Neural cell (in vitro differentiated cells): ENCODE measurements at regions not wholly inside any gene's neighbourhood (a gene's known extent, or its start where the extent isn't known, plus 50 kb on each side); places are given as distances from the start of the nearest gene placed in this dataset.

ENCODE experiments used
- H2AFZ ChIP-seq: fragments of 200-600, 300-800 bp; sonication (generic), shearing (Covaris generic); 2 replicates; pipeline ENCODE4 v1.6.0; 2014; ENCODE audit warnings: low read depth, mild to moderate bottlenecking, antibody characterized with exemption, low read length, moderate library complexity
- H3F3A ChIP-seq: fragments of 200-600 bp; shearing (Covaris generic); 2 replicates; pipeline ENCODE4 v1.6.1; 2016; ENCODE audit warnings: mild to moderate bottlenecking, moderate library complexity, mixed read lengths, antibody characterized with exemption, low read length; ENCODE audit not compliant: insufficient read depth, poor library complexity, severe bottlenecking
- H3K27ac ChIP-seq: fragments of 200-600, 300-800 bp; sonication (generic), shearing (Covaris generic); 2 replicates; pipeline ENCODE4 v1.5.1; 2014; ENCODE audit warnings: mild to moderate bottlenecking, low read length, moderate library complexity
- H3K27me3 ChIP-seq: fragments of 300-800, 200-600 bp; sonication (generic), shearing (Covaris generic); 2 replicates; pipeline ENCODE4 v1.6.0; 2014; ENCODE audit warnings: mild to moderate bottlenecking, low read depth, low read length, moderate library complexity; ENCODE audit not compliant: insufficient read depth
- H3K36me3 ChIP-seq: fragments of 300-800, 200-600 bp; sonication (generic), shearing (Covaris generic); 2 replicates; pipeline ENCODE4 v1.5.1; 2014; ENCODE audit warnings: mild to moderate bottlenecking, antibody characterized with exemption, low read length, moderate library complexity; ENCODE audit not compliant: insufficient read depth
- H3K4me2 ChIP-seq: fragments of 300-800, 200-600 bp; sonication (generic), shearing (Covaris generic); 2 replicates; pipeline ENCODE4 v1.6.0; 2014; ENCODE audit warnings: mild to moderate bottlenecking, low read length
- H3K4me3 ChIP-seq: fragments of 300-800, 200-600 bp; sonication (generic), shearing (Covaris generic); 2 replicates; pipeline ENCODE4 v1.5.1; 2014; ENCODE audit warnings: mild to moderate bottlenecking, low read length, moderate library complexity
- H3K79me2 ChIP-seq: fragments of 200-600 bp; shearing (Covaris generic); replicated peaks from 2 replicates; pipeline ENCODE4 v1.6.0; 2014; ENCODE audit warnings: mild to moderate bottlenecking, low read length, moderate library complexity; ENCODE audit not compliant: insufficient read depth
- H3K9ac ChIP-seq: fragments of 300-800, 200-600 bp; sonication (generic), shearing (Covaris generic); 2 replicates; pipeline ENCODE4 v1.6.1; 2016; ENCODE audit warnings: mild to moderate bottlenecking, low read length, mixed read lengths
- H3K9me2 ChIP-seq: fragments of 200-600 bp; shearing (Covaris generic); 2 replicates; pipeline ENCODE4 v1.6.1; 2016; ENCODE audit warnings: mild to moderate bottlenecking, low read length, mixed read lengths; ENCODE audit not compliant: insufficient read depth
- H3K9me3 ChIP-seq: fragments of 200-600, 300-800 bp; sonication (generic), shearing (Covaris generic); 2 replicates; pipeline ENCODE4 v1.6.1; 2016; ENCODE audit warnings: mild to moderate bottlenecking, mixed run types, low read length, moderate library complexity, mixed read lengths
- H4K20me1 ChIP-seq: fragments of 200-600 bp; shearing (Covaris generic); 2 replicates; pipeline ENCODE4 v1.6.1; 2016; ENCODE audit warnings: mild to moderate bottlenecking, mixed run types; ENCODE audit not compliant: insufficient read depth
- CTCF ChIP-seq: fragments of 450-650 bp; IDR thresholded peaks from 2 replicates; pipeline ENCODE4 v1.5.1; 2014; ENCODE audit warnings: antibody characterized with exemption, mild to moderate bottlenecking, moderate library complexity; ENCODE audit not compliant: poor library complexity, severe bottlenecking
- EP300 ChIP-seq: fragments of 450-650 bp; conservative IDR thresholded peaks from 2 replicates; pipeline ENCODE4 v1.6.1; 2014; ENCODE audit warnings: antibody characterized with exemption, mild to moderate bottlenecking, moderate library complexity; ENCODE audit not compliant: poor library complexity, severe bottlenecking
- EZH2 ChIP-seq: fragments of 200-600, 300-800 bp; shearing (Covaris generic), sonication (generic); IDR thresholded peaks from 2 replicates; pipeline ENCODE4 v1.6.1; 2014; ENCODE audit warnings: antibody characterized with exemption, low read length, borderline replicate concordance, mild to moderate bottlenecking; ENCODE audit not compliant: insufficient read depth, poor library complexity, severe bottlenecking
- MXI1 ChIP-seq: fragments of 450-650 bp; conservative IDR thresholded peaks from 2 replicates; pipeline ENCODE4 v1.6.1; 2014; ENCODE audit warnings: antibody characterized with exemption, mild to moderate bottlenecking; ENCODE audit not compliant: poor library complexity, severe bottlenecking
- POLR2AphosphoS5 ChIP-seq: IDR thresholded peaks from 2 replicates; pipeline ENCODE4 v1.6.1; 2012
- RAD21 ChIP-seq: fragments of 450-650 bp; conservative IDR thresholded peaks from 2 replicates; pipeline ENCODE4 v1.6.1; 2014; ENCODE audit warnings: antibody characterized with exemption, mild to moderate bottlenecking, moderate library complexity
- REST ChIP-seq: IDR thresholded peaks from 2 replicates; pipeline ENCODE4 v1.6.1; 2012; ENCODE audit warnings: borderline replicate concordance
- SMC3 ChIP-seq: fragments of 450-650 bp; conservative IDR thresholded peaks from 2 replicates; pipeline ENCODE4 v1.6.1; 2014; ENCODE audit warnings: antibody characterized with exemption, mild to moderate bottlenecking, moderate library complexity; ENCODE audit not compliant: poor library complexity
- TAF1 ChIP-seq: IDR thresholded peaks from 2 replicates; pipeline ENCODE4 v1.6.1; 2012; ENCODE audit warnings: low read depth

GRCh38 chr6:166743406-166744222, 116.6 kb upstream of the RPS6KA2 start:
- no peak overlapping the region for H3K27ac ChIP-seq
- H3K9ac ChIP-seq: no peak overlapping the region
- TF ChIP-seq REST: no peak
- no peaks in the 10 kb centered on the region for H3K9me2 ChIP-seq
- H3K4me3 ChIP-seq: no peak overlapping the region
- no peak overlapping the region for H2AFZ ChIP-seq
- H4K20me1 ChIP-seq: no peaks in the 10 kb centered on the region
- no peaks in the 10 kb centered on the region for H3F3A ChIP-seq
- no peaks in the 10 kb centered on the region for H3K27me3 ChIP-seq
- H3K36me3 ChIP-seq: no peaks in the 10 kb centered on the region
- no peaks in the 10 kb centered on the region for H3K9me3 ChIP-seq
- no peaks in the 10 kb centered on the region for H3K79me2 ChIP-seq
- H3K4me2 ChIP-seq: no peak overlapping the region

GRCh38 chr6:166742981-166743380, 115.9 kb upstream of the RPS6KA2 start:
- no peaks in the 10 kb centered on the region for H3K9me2 ChIP-seq
- no peaks in the 10 kb centered on the region for H3F3A ChIP-seq
- H3K4me3 ChIP-seq: no peak overlapping the region
- H3K27ac ChIP-seq: no peak overlapping the region
- H3K4me2 ChIP-seq: no peak overlapping the region
- no peak overlapping the region for H2AFZ ChIP-seq
- no peaks in the 10 kb centered on the region for H3K79me2 ChIP-seq
- no peaks in the 10 kb centered on the region for H4K20me1 ChIP-seq
- no peaks in the 10 kb centered on the region for H3K9me3 ChIP-seq
- H3K27me3 ChIP-seq: no peaks in the 10 kb centered on the region
- H3K9ac ChIP-seq: no peak overlapping the region
- TF ChIP-seq SMC3 (no peak), RAD21 (no peak), EZH2 (no peak), EP300 (no peak), TAF1 (no peak), MXI1 (no peak), CTCF (no peak), REST (no peak), POLR2AphosphoS5 (no peak)
- no peaks in the 10 kb centered on the region for H3K36me3 ChIP-seq
